ENCODE measurements at regions not wholly inside any gene's neighbourhood (a gene's known extent, or its start where the extent isn't known, plus 50 kb on each side); places are given as distances from the start of the nearest gene placed in this dataset.

DNA sequence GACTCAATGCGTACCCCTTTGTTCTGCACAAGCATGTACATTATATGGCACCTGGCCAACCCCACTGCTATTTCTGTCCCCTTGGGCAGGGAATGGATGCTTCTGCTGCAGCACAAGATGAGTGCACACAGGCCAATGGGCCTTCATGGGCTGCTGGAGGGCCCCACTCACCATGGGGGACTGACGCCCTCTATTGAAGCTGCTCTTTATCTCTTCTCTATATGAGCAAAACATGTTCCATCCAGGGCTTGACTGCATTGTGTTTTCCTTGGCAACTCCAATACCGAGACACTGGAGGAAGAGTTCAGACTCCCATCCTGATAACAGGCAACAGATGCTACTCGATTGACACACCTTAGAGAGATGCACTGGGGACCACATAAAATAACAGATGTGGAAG lies 251.6 kb upstream of the NCKAP5 start:
- no peaks in the 10 kb centered on the region for H3K36me3 ChIP-seq (ENCODE audit: control insufficient read depth, insufficient read depth, low read length)
- intact Hi-C loops (cut with micrococcal nuclease; ENCODE audit: unreplicated experiment) = no loop called here
- H3K27me3 ChIP-seq (replicated peaks; ENCODE audit: control insufficient read depth, insufficient read depth, low read length) = no peaks in the 10 kb centered on the region
- no TSS peak for BruUV-seq (replicated peaks)
- no peak overlapping the region for H3K4me3 Mint-ChIP-seq (ENCODE audit: unreplicated experiment)
- CTCF ChIA-PET = no interaction called here
- H3K9me3 Mint-ChIP-seq (ENCODE audit: unreplicated experiment) = no peaks in the 10 kb centered on the region
- no peaks in the 10 kb centered on the region for H3K36me3 Mint-ChIP-seq (ENCODE audit: insufficient read depth, unreplicated experiment)
- H3K4me3 ChIP-seq (ENCODE audit: low read depth, low read length) = no peak overlapping the region
- POLR2A ChIA-PET = no interaction called here
- H3K4me1 ChIP-seq = peaks cover 10% of the 10 kb centered on the region
- no peaks in the 10 kb centered on the region for H3K27me3 Mint-ChIP-seq (ENCODE audit: insufficient read depth, unreplicated experiment)
- H3K4me1 Mint-ChIP-seq (ENCODE audit: low read depth, unreplicated experiment) = peaks cover 21% of the 10 kb centered on the region
- no peak overlapping the region for H3K27ac Mint-ChIP-seq (ENCODE audit: unreplicated experiment)
- no peak for DNase-seq
- TF ChIP-seq, protein P1, sequence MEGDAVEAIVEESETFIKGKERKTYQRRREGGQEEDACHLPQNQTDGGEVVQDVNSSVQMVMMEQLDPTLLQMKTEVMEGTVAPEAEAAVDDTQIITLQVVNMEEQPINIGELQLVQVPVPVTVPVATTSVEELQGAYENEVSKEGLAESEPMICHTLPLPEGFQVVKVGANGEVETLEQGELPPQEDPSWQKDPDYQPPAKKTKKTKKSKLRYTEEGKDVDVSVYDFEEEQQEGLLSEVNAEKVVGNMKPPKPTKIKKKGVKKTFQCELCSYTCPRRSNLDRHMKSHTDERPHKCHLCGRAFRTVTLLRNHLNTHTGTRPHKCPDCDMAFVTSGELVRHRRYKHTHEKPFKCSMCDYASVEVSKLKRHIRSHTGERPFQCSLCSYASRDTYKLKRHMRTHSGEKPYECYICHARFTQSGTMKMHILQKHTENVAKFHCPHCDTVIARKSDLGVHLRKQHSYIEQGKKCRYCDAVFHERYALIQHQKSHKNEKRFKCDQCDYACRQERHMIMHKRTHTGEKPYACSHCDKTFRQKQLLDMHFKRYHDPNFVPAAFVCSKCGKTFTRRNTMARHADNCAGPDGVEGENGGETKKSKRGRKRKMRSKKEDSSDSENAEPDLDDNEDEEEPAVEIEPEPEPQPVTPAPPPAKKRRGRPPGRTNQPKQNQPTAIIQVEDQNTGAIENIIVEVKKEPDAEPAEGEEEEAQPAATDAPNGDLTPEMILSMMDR (IDR thresholded peaks at IDR 0.05; ENCODE audit: insufficient read depth in 1 of 2, low read depth in 1 of 2, low read length in 1 of 2, severe bottlenecking in 1 of 2, unreplicated experiment in 1 of 2) = no peak
- H3K9me3 ChIP-seq = no peaks in the 10 kb centered on the region

DNA sequence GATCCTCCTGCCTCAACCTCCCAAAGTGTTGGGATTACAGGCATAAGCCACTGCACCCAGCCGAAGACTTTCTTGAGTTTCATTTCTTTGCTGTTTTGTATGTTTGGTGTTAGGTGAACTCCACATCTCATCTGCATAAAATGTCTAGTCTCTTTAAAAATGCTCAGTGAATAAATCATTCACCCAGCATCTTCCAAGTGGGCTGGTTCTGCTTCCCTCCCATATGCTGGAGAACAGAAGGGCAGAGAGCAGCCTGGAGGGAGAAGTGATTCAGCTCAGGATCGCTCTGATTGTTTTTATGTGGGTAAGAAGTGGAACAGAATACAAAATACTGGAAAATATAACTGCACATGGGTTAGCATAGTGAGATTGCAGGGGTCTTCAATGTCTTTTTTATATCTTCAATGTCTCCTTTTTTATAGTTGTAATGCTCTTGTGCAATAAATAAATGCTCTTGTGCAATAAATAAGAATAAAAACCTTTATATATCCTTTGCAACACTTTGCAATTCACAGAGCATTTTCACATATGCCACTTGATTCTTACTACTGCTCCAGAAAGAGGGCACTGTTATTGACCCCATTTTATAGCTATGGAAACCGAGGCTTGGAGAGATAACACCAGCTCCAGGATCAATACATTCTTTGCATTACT lies 253.0 kb upstream of the NCKAP5 start:
- no peaks in the 10 kb centered on the region for H3K36me3 ChIP-seq (ENCODE audit: control insufficient read depth, insufficient read depth, low read length)
- ChIA-PET POLR2A (no interaction called here), CTCF (no interaction called here)
- TF ChIP-seq, protein P1 (IDR thresholded peaks at IDR 0.05; ENCODE audit: insufficient read depth in 1 of 2, low read depth in 1 of 2, low read length in 1 of 2, severe bottlenecking in 1 of 2, unreplicated experiment in 1 of 2) = no peak
- DNase-seq = no peak
- Mint-ChIP-seq H3K27me3 (ENCODE audit: insufficient read depth, unreplicated experiment) (no peaks in the 10 kb centered on the region), H3K4me1 (ENCODE audit: low read depth, unreplicated experiment) (peaks cover 21% of the 10 kb centered on the region), H3K9me3 (ENCODE audit: unreplicated experiment) (no peaks in the 10 kb centered on the region), H3K4me3 (ENCODE audit: unreplicated experiment) (no peak overlapping the region), H3K36me3 (ENCODE audit: insufficient read depth, unreplicated experiment) (no peaks in the 10 kb centered on the region), H3K27ac (ENCODE audit: unreplicated experiment) (no peak overlapping the region)
- intact Hi-C loops (cut with micrococcal nuclease; ENCODE audit: unreplicated experiment) = no loop called here
- H3K4me1 ChIP-seq = peaks cover 10% of the 10 kb centered on the region
- no peaks in the 10 kb centered on the region for H3K9me3 ChIP-seq
- BruUV-seq (replicated peaks) = no TSS peak
- H3K4me3 ChIP-seq (ENCODE audit: low read depth, low read length) = no peak overlapping the region
- H3K27me3 ChIP-seq (replicated peaks; ENCODE audit: control insufficient read depth, insufficient read depth, low read length) = no peaks in the 10 kb centered on the region

DNA sequence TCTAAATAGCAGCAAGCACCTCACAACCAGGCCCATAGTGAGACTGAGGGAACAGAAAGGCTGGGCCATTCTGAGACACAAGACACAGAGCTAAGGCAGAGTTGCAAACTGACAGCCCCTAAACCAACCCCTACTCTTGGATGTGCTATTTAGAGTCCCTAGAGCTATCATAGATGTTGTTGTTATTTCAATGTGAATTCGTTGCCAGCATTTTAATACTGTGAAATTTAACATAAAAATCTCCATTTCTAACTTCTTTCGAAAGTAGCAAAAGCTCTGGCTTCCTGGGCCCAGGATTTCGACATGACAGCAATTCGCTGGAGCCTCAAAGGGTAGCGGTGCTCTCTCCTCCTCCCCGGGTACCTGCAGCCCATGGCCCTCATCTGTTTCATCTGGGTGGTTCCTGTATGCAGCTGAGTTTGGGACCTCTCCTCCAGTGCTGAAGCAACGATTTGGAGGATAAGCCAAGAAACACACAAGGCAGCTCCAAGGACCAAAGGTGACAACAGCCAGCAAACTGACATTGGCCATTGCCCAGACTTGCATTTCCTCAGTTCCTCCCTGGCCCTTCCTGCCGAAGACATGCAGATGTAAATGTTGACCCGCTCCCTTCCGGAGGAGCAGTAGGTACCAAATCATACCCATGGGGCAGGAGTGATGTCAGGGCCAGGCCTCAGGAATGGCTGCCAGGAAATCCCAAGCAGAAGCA lies 254.4 kb upstream of the NCKAP5 start:
- CTCF ChIA-PET = no interaction called here
- Mint-ChIP-seq H3K4me1 (ENCODE audit: low read depth, unreplicated experiment) (peaks cover 18% of the 10 kb centered on the region), H3K9me3 (ENCODE audit: unreplicated experiment) (no peaks in the 10 kb centered on the region), H3K36me3 (ENCODE audit: insufficient read depth, unreplicated experiment) (no peaks in the 10 kb centered on the region), H3K4me3 (ENCODE audit: unreplicated experiment) (no peak overlapping the region), H3K27me3 (ENCODE audit: insufficient read depth, unreplicated experiment) (no peaks in the 10 kb centered on the region), H3K27ac (ENCODE audit: unreplicated experiment) (no peak overlapping the region)
- no peak for DNase-seq
- Histone ChIP-seq H3K4me1 (peaks cover 2% of the 10 kb centered on the region), H3K4me3 (ENCODE audit: low read depth, low read length) (no peak overlapping the region), H3K36me3 (ENCODE audit: control insufficient read depth, insufficient read depth, low read length) (no peaks in the 10 kb centered on the region), H3K9me3 (no peaks in the 10 kb centered on the region), H3K27me3 (replicated peaks; ENCODE audit: control insufficient read depth, insufficient read depth, low read length) (no peaks in the 10 kb centered on the region)
- TF ChIP-seq, protein P1 (IDR thresholded peaks at IDR 0.05; ENCODE audit: insufficient read depth in 1 of 2, low read depth in 1 of 2, low read length in 1 of 2, severe bottlenecking in 1 of 2, unreplicated experiment in 1 of 2) = no peak
- intact Hi-C loops (cut with micrococcal nuclease; ENCODE audit: unreplicated experiment) = no loop called here
- POLR2A ChIA-PET = no interaction called here
- BruUV-seq (replicated peaks) = no TSS peak
